SK-N-SH (cell line): ENCODE measurements at regions not wholly inside any gene's neighbourhood (a gene's known extent, or its start where the extent isn't known, plus 50 kb on each side); places are given as distances from the start of the nearest gene placed in this dataset.

Source experiments
- CTCF ChIA-PET: fragments of 300-600, 350-600 bp; formaldehyde crosslinking; extraction: SDS; loops from one replicate; lab custom pipeline; 2021; lab: Yijun Ruan, JAX
- POLR2A ChIA-PET: fragments of 350-600 bp; sonication (Branson Sonifier 250); formaldehyde crosslinking; extraction: SDS; loops from one replicate; lab custom pipeline; 2020; ENCODE audit warnings: antibody characterized with exemption, inconsistent platforms; lab: Yijun Ruan, JAX
- DNase-seq: peaks from one replicate; pipeline ENCODE4 v3.0.0; 2012
- H2AFZ ChIP-seq: fragments of 200-600 bp; sonication (generic); 2 replicates; pipeline ENCODE4 v1.8.1; 2016; ENCODE audit warnings: antibody characterized with exemption, mild to moderate bottlenecking, low read depth
- H3F3A ChIP-seq: fragments of 200-600 bp; sonication (generic); replicated peaks from 2 replicates; pipeline ENCODE3; 2016; ENCODE audit warnings: antibody characterized with exemption, mild to moderate bottlenecking; ENCODE audit not compliant: insufficient read depth
- H3K27ac ChIP-seq, 2 experiments: fragments of 200-500 bp in 1 of 2; fragments of 200-600 bp in 1 of 2; sonication (Bioruptor generic) in 1 of 2; sonication (generic), shearing (Covaris generic) in 1 of 2; 2 replicates each; pipeline versions ENCODE4 v1.5.1 to v1.6.1; 2014 to 2016; ENCODE audit warnings: low read depth in 2 of 2, inconsistent platforms in 1 of 2, low read length in 1 of 2, mild to moderate bottlenecking in 1 of 2, mixed read lengths in 1 of 2
- H3K27me3 ChIP-seq: fragments of 200-600 bp; sonication (generic), shearing (Covaris generic); 2 replicates; pipeline ENCODE4 v1.6.1; 2016; ENCODE audit warnings: mixed run types; ENCODE audit not compliant: insufficient read depth
- H3K36me3 ChIP-seq, 2 experiments: fragments of 200-500 bp in 1 of 2; fragments of 200-600 bp in 1 of 2; sonication (Bioruptor generic) in 1 of 2; sonication (generic) in 1 of 2; replicated peaks in 1 of 2; 2 replicates each; pipeline versions ENCODE3 to v1.5.1; 2014 to 2016; ENCODE audit warnings: low read length in 1 of 2, mild to moderate bottlenecking in 1 of 2; ENCODE audit not compliant: insufficient read depth in 2 of 2, control insufficient read depth in 1 of 2
- H3K4me1 ChIP-seq, 2 experiments: fragments of 200-500 bp in 1 of 2; fragments of 200-600 bp in 1 of 2; sonication (Bioruptor generic) in 1 of 2; sonication (generic), shearing (Covaris generic) in 1 of 2; 2 replicates each; pipeline versions ENCODE4 v1.5.1 to v1.6.1; 2014 to 2016; ENCODE audit warnings: low read depth in 1 of 2, low read length in 1 of 2, mixed run types in 1 of 2; ENCODE audit not compliant: insufficient read depth in 2 of 2, control insufficient read depth in 1 of 2
- H3K4me2 ChIP-seq: fragments of 200-600 bp; sonication (generic), shearing (Covaris generic); 2 replicates; pipeline ENCODE4 v1.6.1; 2017; ENCODE audit warnings: mixed run types
- H3K4me3 ChIP-seq, 2 experiments: fragments of 200-500 bp in 1 of 2; fragments of 200-600 bp in 1 of 2; sonication (Bioruptor generic) in 1 of 2; sonication (generic), shearing (Covaris generic) in 1 of 2; 2 replicates each; pipeline versions ENCODE4 v1.5.1 to v1.8.1; 2014 to 2016; ENCODE audit warnings: low read depth in 2 of 2, inconsistent platforms in 1 of 2, low read length in 1 of 2, mild to moderate bottlenecking in 1 of 2, mixed read lengths in 1 of 2, moderate library complexity in 1 of 2
- H3K79me2 ChIP-seq: fragments of 200-600 bp; sonication (generic); 2 replicates; pipeline ENCODE4 v1.8.1; 2017; ENCODE audit warnings: mild to moderate bottlenecking; ENCODE audit not compliant: insufficient read depth
- H3K9ac ChIP-seq: fragments of 200-600 bp; sonication (generic); 2 replicates; pipeline ENCODE4 v1.6.1; 2017; ENCODE audit warnings: mixed run types
- H3K9me2 ChIP-seq: fragments of 200-600 bp; sonication (generic); 2 replicates; pipeline ENCODE4 v1.6.1; 2017; ENCODE audit warnings: mixed run types
- H3K9me3 ChIP-seq: fragments of 200-600 bp; sonication (generic); 2 replicates; pipeline ENCODE4 v1.6.1; 2017; ENCODE audit warnings: mixed run types, mild to moderate bottlenecking, moderate library complexity
- H4K20me1 ChIP-seq: fragments of 200-600 bp; sonication (generic); 2 replicates; pipeline ENCODE4 v1.6.1; 2017; ENCODE audit warnings: mild to moderate bottlenecking, mixed run types; ENCODE audit not compliant: insufficient read depth
- CTCF ChIP-seq: fragments of 200-600 bp; sonication (generic); IDR thresholded peaks from 2 replicates; pipeline ENCODE4 v1.6.1; 2017; ENCODE audit warnings: antibody characterized with exemption, mild to moderate bottlenecking, moderate library complexity
- FOSL2 ChIP-seq: IDR thresholded peaks from 2 replicates; pipeline ENCODE4 v1.4.0; 2012; ENCODE audit warnings: low read depth, mild to moderate bottlenecking, moderate library complexity, borderline replicate concordance
- MXI1 ChIP-seq: IDR thresholded peaks from 2 replicates; pipeline ENCODE4 v1.6.1; 2012; ENCODE audit warnings: mild to moderate bottlenecking, low read depth, low read length, improper control_type of control experiment
- REST ChIP-seq: IDR thresholded peaks from 2 replicates; pipeline ENCODE4 v1.6.1; 2012; ENCODE audit warnings: mild to moderate bottlenecking, low read depth, low read length, moderate library complexity
- YY1 ChIP-seq: IDR thresholded peaks from 2 replicates; pipeline ENCODE4 v1.4.0; 2012; ENCODE audit warnings: low read depth, mild to moderate bottlenecking
- WGBS: methylation state at CpG from one replicate; pipeline ENCODE4 v1.1.6; 2017; ENCODE audit warnings: low lambda C conversion rate; 5-methylcytosine and 5-hydroxymethylcytosine counted together
- TF ChIP-seq, protein P1 (sequence below): fragments of 150-350 bp; IDR thresholded peaks from 2 replicates; pipeline ENCODE4 v1.6.1; 2016; ENCODE audit warnings: mild to moderate bottlenecking, low read depth, low read length

DNA sequence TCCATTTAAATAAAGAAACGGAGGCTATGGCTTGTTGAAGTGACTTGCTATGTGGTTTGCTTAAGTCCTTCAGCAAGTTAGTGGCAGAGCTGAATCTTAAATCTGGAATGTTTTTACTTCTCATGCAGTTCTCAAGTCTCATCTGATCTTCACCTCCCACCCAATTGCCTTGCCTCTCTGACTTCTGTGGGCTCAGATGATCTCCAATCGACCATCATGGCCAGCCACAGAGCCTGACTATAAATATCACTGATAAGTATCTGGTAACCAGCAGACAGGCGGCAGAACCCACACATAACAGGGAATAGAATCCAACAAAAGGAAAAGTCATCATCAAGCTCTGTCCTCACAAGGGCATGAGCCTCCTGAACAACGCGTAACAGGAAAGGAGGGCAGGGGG is 149.9 kb downstream of the FAM114A2 start:
- DNase-seq = no peak
- Histone ChIP-seq H4K20me1 (no peaks in the 10 kb centered on the region), H3K79me2 (no peaks in the 10 kb centered on the region), H3K4me2 (no peak overlapping the region), H3K27me3 (no peaks in the 10 kb centered on the region), H3K36me3 (no peaks in the 10 kb centered on the region), H3K4me1 (no peaks in the 10 kb centered on the region), H3K9me2 (no peaks in the 10 kb centered on the region), H2AFZ (no peak overlapping the region), H3K9me3 (no peaks in the 10 kb centered on the region), H3F3A (no peaks in the 10 kb centered on the region), H3K27ac (no peak overlapping the region), H3K9ac (no peak overlapping the region), H3K4me3 (no peak overlapping the region)
- no peak for TF ChIP-seq MXI1
- TF ChIP-seq YY1 = no peak
- POLR2A ChIA-PET = no interaction called here
- WGBS = 63% methylated on average over 5 of the region's 5 CpGs
- CTCF ChIA-PET = no interaction called here

DNA sequence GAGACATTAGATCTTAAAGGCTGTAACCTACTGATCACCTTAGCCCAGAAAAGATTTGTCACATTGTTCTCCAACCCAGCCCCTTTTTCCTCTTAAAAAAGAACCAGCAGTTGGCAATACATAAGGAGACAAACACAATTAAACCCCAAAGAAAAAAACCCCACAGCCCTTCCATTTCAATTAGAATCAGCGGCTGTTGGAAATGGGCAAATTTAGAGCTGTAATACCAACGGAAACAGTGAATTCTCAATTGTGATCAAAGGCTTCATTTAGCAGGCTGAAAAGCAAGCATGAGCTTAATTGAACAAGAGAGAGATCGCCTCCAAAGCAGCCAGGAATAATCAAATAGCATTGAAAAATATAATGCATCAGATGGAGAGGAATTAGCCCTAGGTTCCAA is 153.6 kb downstream of the FAM114A2 start:
- CTCF ChIA-PET = no interaction called here
- DNase-seq = no peak
- H3K4me3 ChIP-seq = no peak overlapping the region
- no peaks in the 10 kb centered on the region for H3K27me3 ChIP-seq
- H3K9ac ChIP-seq = no peak overlapping the region
- no peak overlapping the region for H3K4me2 ChIP-seq
- no peaks in the 10 kb centered on the region for H3K79me2 ChIP-seq
- H3K4me1 ChIP-seq = no peaks in the 10 kb centered on the region
- POLR2A ChIA-PET = no interaction called here
- TF ChIP-seq REST (no peak), CTCF (no peak), YY1 (no peak), FOSL2 (no peak)
- TF ChIP-seq, protein P1, sequence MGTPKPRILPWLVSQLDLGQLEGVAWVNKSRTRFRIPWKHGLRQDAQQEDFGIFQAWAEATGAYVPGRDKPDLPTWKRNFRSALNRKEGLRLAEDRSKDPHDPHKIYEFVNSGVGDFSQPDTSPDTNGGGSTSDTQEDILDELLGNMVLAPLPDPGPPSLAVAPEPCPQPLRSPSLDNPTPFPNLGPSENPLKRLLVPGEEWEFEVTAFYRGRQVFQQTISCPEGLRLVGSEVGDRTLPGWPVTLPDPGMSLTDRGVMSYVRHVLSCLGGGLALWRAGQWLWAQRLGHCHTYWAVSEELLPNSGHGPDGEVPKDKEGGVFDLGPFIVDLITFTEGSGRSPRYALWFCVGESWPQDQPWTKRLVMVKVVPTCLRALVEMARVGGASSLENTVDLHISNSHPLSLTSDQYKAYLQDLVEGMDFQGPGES = no peak
- H3K36me3 ChIP-seq = no peaks in the 10 kb centered on the region
- H3K27ac ChIP-seq = no peak overlapping the region
- no peaks in the 10 kb centered on the region for H3K9me2 ChIP-seq
- no peaks in the 10 kb centered on the region for H4K20me1 ChIP-seq
- H2AFZ ChIP-seq = no peak overlapping the region
- H3F3A ChIP-seq = no peaks in the 10 kb centered on the region
- H3K9me3 ChIP-seq = no peaks in the 10 kb centered on the region
- WGBS = 65% methylated on average over 3 of the region's 3 CpGs
